ENCODE measurements at regions not wholly inside any gene's neighbourhood (a gene's known extent, or its start where the extent isn't known, plus 50 kb on each side); places are given as distances from the start of the nearest gene placed in this dataset.

GRCh38 chr11:110955776-110956175 lies 243.5 kb upstream of the ARHGAP20 start:
- H3K4me3 Mint-ChIP-seq: no peak overlapping the region
- DNase-seq (ENCODE audit: extremely low spot score, unreplicated experiment): no peak
- TF ChIP-seq CTCF (conservative IDR thresholded peaks at IDR 0.05): no peak
- H3K27ac Mint-ChIP-seq: no peak overlapping the region
- no peaks in the 10 kb centered on the region for H3K36me3 Mint-ChIP-seq
- no peaks in the 10 kb centered on the region for H3K27me3 Mint-ChIP-seq
- H3K9me3 Mint-ChIP-seq: no peaks in the 10 kb centered on the region
- H3K4me1 Mint-ChIP-seq (ENCODE audit: unreplicated experiment): peaks cover 32% of the 10 kb centered on the region

GRCh38 chr11:110951950-110952503 lies 239.8 kb upstream of the ARHGAP20 start:
- Mint-ChIP-seq H3K27ac (no peak overlapping the region), H3K36me3 (no peaks in the 10 kb centered on the region), H3K27me3 (no peaks in the 10 kb centered on the region), H3K4me3 (no peak overlapping the region), H3K9me3 (no peaks in the 10 kb centered on the region), H3K4me1 (ENCODE audit: unreplicated experiment) (peaks cover 26% of the 10 kb centered on the region)
- TF ChIP-seq CTCF (conservative IDR thresholded peaks at IDR 0.05): no peak
- DNase-seq (ENCODE audit: extremely low spot score, unreplicated experiment): no peak

GRCh38 chr11:110951037-110951949 lies 239.1 kb upstream of the ARHGAP20 start:
- peak overlapping the region; percentile 35 for H3K27ac Mint-ChIP-seq
- DNase-seq (ENCODE audit: extremely low spot score, unreplicated experiment): no peak
- no peak for TF ChIP-seq CTCF (conservative IDR thresholded peaks at IDR 0.05)
- H3K36me3 Mint-ChIP-seq: no peaks in the 10 kb centered on the region
- H3K9me3 Mint-ChIP-seq: no peaks in the 10 kb centered on the region
- H3K4me1 Mint-ChIP-seq (ENCODE audit: unreplicated experiment): peaks cover 23% of the 10 kb centered on the region
- no peak overlapping the region for H3K4me3 Mint-ChIP-seq
- H3K27me3 Mint-ChIP-seq: no peaks in the 10 kb centered on the region

- Mint-ChIP-seq H3K4me1 (ENCODE audit: unreplicated experiment) (peaks cover 14% of the 10 kb centered on the region), H3K4me3 (no peak overlapping the region), H3K27me3 (no peaks in the 10 kb centered on the region), H3K27ac (no peak overlapping the region), H3K9me3 (no peaks in the 10 kb centered on the region), H3K36me3 (no peaks in the 10 kb centered on the region)
- DNase-seq (ENCODE audit: extremely low spot score, unreplicated experiment): no peak
- TF ChIP-seq CTCF (conservative IDR thresholded peaks at IDR 0.05): no peak
These were observed 235.9 kb upstream of the ARHGAP20 start for GRCh38 chr11:110948112-110948511.

- Mint-ChIP-seq H3K27me3 (no peaks in the 10 kb centered on the region), H3K27ac (no peak overlapping the region), H3K4me1 (ENCODE audit: unreplicated experiment) (peaks cover 10% of the 10 kb centered on the region), H3K9me3 (no peaks in the 10 kb centered on the region), H3K4me3 (no peak overlapping the region), H3K36me3 (no peaks in the 10 kb centered on the region)
- no peak for TF ChIP-seq CTCF (conservative IDR thresholded peaks at IDR 0.05)
- DNase-seq (ENCODE audit: extremely low spot score, unreplicated experiment): no peak
These were observed 234.9 kb upstream of the ARHGAP20 start for GRCh38 chr11:110947096-110947495.

All from type B pancreatic cell (in vitro differentiated cells).